Left lung (tissue), 4 donors: ENCODE measurements at regions not wholly inside any gene's neighbourhood (a gene's known extent, or its start where the extent isn't known, plus 50 kb on each side); places are given as distances from the start of the nearest gene placed in this dataset.

Source experiments
- ATAC-seq: fragments of 200-7000 bp; cut with Tn5 transposase; one replicate; pipeline ENCODE4 v1.9.1; 2020; ENCODE audit warnings: moderate library complexity
- DNase-seq, 4 donors: peaks; one replicate each; pipeline ENCODE4 v3.0.0-alpha.2; 2013 to 2020
- H3K27ac ChIP-seq, 2 donors: fragments of 200-600 bp; sonication (generic) in 1 of 2; one replicate each; pipeline versions ENCODE4 v1.5.0 to v1.8.0; 2020 to 2021
- H3K27me3 ChIP-seq, 2 donors: fragments of 200-600 bp; sonication (generic) in 1 of 2; one replicate each; pipeline versions ENCODE4 v1.5.0 to v1.8.0; 2020 to 2021
- H3K36me3 ChIP-seq, 2 donors: fragments of 200-600 bp; sonication (generic) in 1 of 2; one replicate each; pipeline versions ENCODE4 v1.5.0 to v1.8.0; 2020 to 2021
- H3K4me1 ChIP-seq, 2 donors: fragments of 200-600 bp; one replicate each; pipeline ENCODE4 v1.8.0; 2021
- H3K4me3 ChIP-seq, 2 donors: fragments of 200-600 bp; sonication (generic) in 1 of 2; one replicate each; pipeline versions ENCODE4 v1.5.0 to v1.8.0; 2020 to 2021; ENCODE audit warnings: mild to moderate bottlenecking in 1 of 2
- H3K9me3 ChIP-seq, 2 donors: fragments of 200-600 bp; sonication (generic) in 1 of 2; one replicate each; pipeline versions ENCODE4 v1.5.0 to v1.8.0; 2020 to 2021
- intact Hi-C, 2 donors: fragments of 100-400 bp; cut with DNase I; formaldehyde crosslinking; loops; one replicate each; pipeline versions ENCODE4 v1.11.2 to v1.14.2; 2022
- TF ChIP-seq, protein P1 (sequence below), 2 donors: fragments of 200-600 bp; sonication (generic) in 1 of 2; IDR thresholded peaks; one replicate each; pipeline versions ENCODE4 v1.5.0 to v1.8.0; 2021; ENCODE audit warnings: antibody characterized with exemption in 2 of 2
- donor health status: DM: no; HTN: yes; CAD: no.
- donor health status: DM: no; HTN: no; CAD: no.

GRCh38 chr10:20988357-20988983 is 91.4 kb upstream of the NEBL start:
- H3K27me3 ChIP-seq: no peaks in the 10 kb centered on the region
- no peak for DNase-seq
- intact Hi-C loops: no loop called here
- H3K4me1 ChIP-seq: no peaks in the 10 kb centered on the region
- ATAC-seq: peak; percentile 31
- H3K9me3 ChIP-seq: no peaks in the 10 kb centered on the region
- no peak overlapping the region for H3K4me3 ChIP-seq
- TF ChIP-seq, protein P1, sequence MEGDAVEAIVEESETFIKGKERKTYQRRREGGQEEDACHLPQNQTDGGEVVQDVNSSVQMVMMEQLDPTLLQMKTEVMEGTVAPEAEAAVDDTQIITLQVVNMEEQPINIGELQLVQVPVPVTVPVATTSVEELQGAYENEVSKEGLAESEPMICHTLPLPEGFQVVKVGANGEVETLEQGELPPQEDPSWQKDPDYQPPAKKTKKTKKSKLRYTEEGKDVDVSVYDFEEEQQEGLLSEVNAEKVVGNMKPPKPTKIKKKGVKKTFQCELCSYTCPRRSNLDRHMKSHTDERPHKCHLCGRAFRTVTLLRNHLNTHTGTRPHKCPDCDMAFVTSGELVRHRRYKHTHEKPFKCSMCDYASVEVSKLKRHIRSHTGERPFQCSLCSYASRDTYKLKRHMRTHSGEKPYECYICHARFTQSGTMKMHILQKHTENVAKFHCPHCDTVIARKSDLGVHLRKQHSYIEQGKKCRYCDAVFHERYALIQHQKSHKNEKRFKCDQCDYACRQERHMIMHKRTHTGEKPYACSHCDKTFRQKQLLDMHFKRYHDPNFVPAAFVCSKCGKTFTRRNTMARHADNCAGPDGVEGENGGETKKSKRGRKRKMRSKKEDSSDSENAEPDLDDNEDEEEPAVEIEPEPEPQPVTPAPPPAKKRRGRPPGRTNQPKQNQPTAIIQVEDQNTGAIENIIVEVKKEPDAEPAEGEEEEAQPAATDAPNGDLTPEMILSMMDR (IDR thresholded peaks at IDR 0.05): no peak
- H3K27ac ChIP-seq: no peak overlapping the region
- no peaks in the 10 kb centered on the region for H3K36me3 ChIP-seq

DNA sequence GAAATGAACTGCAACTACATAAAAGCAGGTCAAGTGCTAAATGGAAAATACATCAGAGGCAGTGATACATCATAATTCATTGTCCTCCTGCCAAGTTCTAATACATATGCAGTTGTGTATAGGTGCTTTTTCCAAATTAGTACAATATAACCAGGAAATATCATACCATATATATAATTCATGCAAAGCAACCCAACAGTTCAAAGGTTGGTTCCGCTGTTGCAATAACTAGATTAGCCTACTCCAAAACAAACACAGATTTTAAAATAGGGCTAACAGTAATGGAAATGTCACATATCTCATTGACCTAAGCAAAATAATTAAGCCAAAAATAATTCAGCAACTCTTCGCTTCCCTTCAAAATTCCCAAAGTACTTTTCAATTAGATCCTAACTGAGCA is 88.9 kb upstream of the NEBL start:
- intact Hi-C loops: no loop called here
- no peaks in the 10 kb centered on the region for H3K4me1 ChIP-seq
- H3K9me3 ChIP-seq: no peaks in the 10 kb centered on the region
- no peak for DNase-seq
- no peaks in the 10 kb centered on the region for H3K27me3 ChIP-seq
- no peaks in the 10 kb centered on the region for H3K36me3 ChIP-seq
- no peak overlapping the region for H3K27ac ChIP-seq
- no peak for ATAC-seq
- H3K4me3 ChIP-seq: no peak overlapping the region
- TF ChIP-seq, protein P1 (IDR thresholded peaks at IDR 0.05): no peak

- Histone ChIP-seq H3K27ac (no peak overlapping the region), H3K4me1 (no peaks in the 10 kb centered on the region), H3K36me3 (no peaks in the 10 kb centered on the region), H3K9me3 (no peaks in the 10 kb centered on the region), H3K4me3 (no peak overlapping the region), H3K27me3 (no peaks in the 10 kb centered on the region)
- intact Hi-C loops: no loop called here
- no peak for DNase-seq
- TF ChIP-seq, protein P1 (IDR thresholded peaks at IDR 0.05): no peak
- ATAC-seq: no peak
Observed at GRCh38 chr10:20984662-20985061, 87.6 kb upstream of the NEBL start.

- no peak overlapping the region for H3K27ac ChIP-seq
- no peak overlapping the region for H3K4me3 ChIP-seq
- no peaks in the 10 kb centered on the region for H3K27me3 ChIP-seq
- H3K4me1 ChIP-seq: no peaks in the 10 kb centered on the region
- DNase-seq: no peak
- intact Hi-C loops: no loop called here
- TF ChIP-seq, protein P1 (IDR thresholded peaks at IDR 0.05): no peak
- no peaks in the 10 kb centered on the region for H3K36me3 ChIP-seq
- ATAC-seq: no peak
- H3K9me3 ChIP-seq: no peaks in the 10 kb centered on the region
Observed at GRCh38 chr10:20981419-20981953, 84.4 kb upstream of the NEBL start.

GRCh38 chr10:20978617-20979016 is 81.5 kb upstream of the NEBL start:
- TF ChIP-seq, protein P1 (IDR thresholded peaks at IDR 0.05): no peak
- intact Hi-C loops: no loop called here
- Histone ChIP-seq H3K4me1 (no peaks in the 10 kb centered on the region), H3K9me3 (no peaks in the 10 kb centered on the region), H3K4me3 (no peak overlapping the region), H3K27me3 (no peaks in the 10 kb centered on the region), H3K27ac (no peak overlapping the region), H3K36me3 (no peaks in the 10 kb centered on the region)
- no peak for DNase-seq
- no peak for ATAC-seq
